ENCODE measurements at regions not wholly inside any gene's neighbourhood (a gene's known extent, or its start where the extent isn't known, plus 50 kb on each side); places are given as distances from the start of the nearest gene placed in this dataset.

DNA sequence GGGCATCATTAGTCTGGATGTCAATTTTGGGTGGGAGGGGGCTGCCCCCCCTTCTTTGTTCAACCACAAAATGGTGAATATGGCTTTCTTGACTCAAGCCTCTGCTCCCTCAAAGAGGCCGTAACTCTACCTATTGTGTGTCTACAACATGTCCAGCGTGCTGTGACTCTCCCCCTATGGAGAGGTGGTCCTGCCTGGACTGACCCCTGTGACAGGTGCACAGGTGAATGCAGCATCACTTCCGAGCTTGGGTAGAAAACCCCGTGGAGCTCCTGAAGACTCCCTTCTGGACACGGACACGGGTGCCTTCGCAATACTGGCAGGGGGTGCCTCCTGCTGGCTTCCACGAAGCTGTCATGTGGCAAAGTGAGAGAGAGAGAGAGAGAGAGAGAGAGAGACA, 397.8 kb downstream of the GALR1 start:
- WGBS (ENCODE audit: low lambda C conversion rate): 17% methylated on average over 8 of the region's 8 CpGs
- TF ChIP-seq SIN3A (IDR thresholded peaks at IDR 0.05; ENCODE audit: borderline replicate concordance, low read depth, low read length) (no peak), ZFP62 (CRISPR knock-in tag; IDR thresholded peaks at IDR 0.05) (no peak), TEAD3 (CRISPR knock-in tag; optimal IDR thresholded peaks at IDR 0.05; ENCODE audit: borderline replicate concordance) (no peak), RFX3 (CRISPR knock-in tag; IDR thresholded peaks at IDR 0.05) (no peak), ZNF33A (CRISPR knock-in tag; IDR thresholded peaks at IDR 0.05; ENCODE audit: borderline replicate concordance) (no peak), AKAP8 (CRISPR knock-in tag; IDR thresholded peaks at IDR 0.05) (no peak), MBD4 (IDR thresholded peaks at IDR 0.05; ENCODE audit: borderline replicate concordance, low read length) (no peak), FOXM1 (CRISPR knock-in tag; IDR thresholded peaks at IDR 0.05) (no peak), ZBTB20 (CRISPR knock-in tag; IDR thresholded peaks at IDR 0.05; ENCODE audit: borderline replicate concordance, low read depth) (no peak), MYNN (CRISPR knock-in tag; IDR thresholded peaks at IDR 0.05; ENCODE audit: low read depth) (no peak)
- TF ChIP-seq, protein P1, sequence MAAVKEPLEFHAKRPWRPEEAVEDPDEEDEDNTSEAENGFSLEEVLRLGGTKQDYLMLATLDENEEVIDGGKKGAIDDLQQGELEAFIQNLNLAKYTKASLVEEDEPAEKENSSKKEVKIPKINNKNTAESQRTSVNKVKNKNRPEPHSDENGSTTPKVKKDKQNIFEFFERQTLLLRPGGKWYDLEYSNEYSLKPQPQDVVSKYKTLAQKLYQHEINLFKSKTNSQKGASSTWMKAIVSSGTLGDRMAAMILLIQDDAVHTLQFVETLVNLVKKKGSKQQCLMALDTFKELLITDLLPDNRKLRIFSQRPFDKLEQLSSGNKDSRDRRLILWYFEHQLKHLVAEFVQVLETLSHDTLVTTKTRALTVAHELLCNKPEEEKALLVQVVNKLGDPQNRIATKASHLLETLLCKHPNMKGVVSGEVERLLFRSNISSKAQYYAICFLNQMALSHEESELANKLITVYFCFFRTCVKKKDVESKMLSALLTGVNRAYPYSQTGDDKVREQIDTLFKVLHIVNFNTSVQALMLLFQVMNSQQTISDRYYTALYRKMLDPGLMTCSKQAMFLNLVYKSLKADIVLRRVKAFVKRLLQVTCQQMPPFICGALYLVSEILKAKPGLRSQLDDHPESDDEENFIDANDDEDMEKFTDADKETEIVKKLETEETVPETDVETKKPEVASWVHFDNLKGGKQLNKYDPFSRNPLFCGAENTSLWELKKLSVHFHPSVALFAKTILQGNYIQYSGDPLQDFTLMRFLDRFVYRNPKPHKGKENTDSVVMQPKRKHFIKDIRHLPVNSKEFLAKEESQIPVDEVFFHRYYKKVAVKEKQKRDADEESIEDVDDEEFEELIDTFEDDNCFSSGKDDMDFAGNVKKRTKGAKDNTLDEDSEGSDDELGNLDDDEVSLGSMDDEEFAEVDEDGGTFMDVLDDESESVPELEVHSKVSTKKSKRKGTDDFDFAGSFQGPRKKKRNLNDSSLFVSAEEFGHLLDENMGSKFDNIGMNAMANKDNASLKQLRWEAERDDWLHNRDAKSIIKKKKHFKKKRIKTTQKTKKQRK (IDR thresholded peaks at IDR 0.05; ENCODE audit: low read length): no peak
- TF ChIP-seq, protein P2, sequence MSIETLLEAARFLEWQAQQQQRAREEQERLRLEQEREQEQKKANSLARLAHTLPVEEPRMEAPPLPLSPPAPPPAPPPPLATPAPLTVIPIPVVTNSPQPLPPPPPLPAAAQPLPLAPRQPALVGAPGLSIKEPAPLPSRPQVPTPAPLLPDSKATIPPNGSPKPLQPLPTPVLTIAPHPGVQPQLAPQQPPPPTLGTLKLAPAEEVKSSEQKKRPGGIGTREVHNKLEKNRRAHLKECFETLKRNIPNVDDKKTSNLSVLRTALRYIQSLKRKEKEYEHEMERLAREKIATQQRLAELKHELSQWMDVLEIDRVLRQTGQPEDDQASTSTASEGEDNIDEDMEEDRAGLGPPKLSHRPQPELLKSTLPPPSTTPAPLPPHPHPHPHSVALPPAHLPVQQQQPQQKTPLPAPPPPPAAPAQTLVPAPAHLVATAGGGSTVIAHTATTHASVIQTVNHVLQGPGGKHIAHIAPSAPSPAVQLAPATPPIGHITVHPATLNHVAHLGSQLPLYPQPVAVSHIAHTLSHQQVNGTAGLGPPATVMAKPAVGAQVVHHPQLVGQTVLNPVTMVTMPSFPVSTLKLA (IDR thresholded peaks at IDR 0.05): no peak
- TF ChIP-seq, protein P3, sequence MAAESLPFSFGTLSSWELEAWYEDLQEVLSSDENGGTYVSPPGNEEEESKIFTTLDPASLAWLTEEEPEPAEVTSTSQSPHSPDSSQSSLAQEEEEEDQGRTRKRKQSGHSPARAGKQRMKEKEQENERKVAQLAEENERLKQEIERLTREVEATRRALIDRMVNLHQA (CRISPR knock-in tag; IDR thresholded peaks at IDR 0.05): no peak
- TF ChIP-seq, protein P4, sequence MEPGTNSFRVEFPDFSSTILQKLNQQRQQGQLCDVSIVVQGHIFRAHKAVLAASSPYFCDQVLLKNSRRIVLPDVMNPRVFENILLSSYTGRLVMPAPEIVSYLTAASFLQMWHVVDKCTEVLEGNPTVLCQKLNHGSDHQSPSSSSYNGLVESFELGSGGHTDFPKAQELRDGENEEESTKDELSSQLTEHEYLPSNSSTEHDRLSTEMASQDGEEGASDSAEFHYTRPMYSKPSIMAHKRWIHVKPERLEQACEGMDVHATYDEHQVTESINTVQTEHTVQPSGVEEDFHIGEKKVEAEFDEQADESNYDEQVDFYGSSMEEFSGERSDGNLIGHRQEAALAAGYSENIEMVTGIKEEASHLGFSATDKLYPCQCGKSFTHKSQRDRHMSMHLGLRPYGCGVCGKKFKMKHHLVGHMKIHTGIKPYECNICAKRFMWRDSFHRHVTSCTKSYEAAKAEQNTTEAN (CRISPR knock-in tag; conservative IDR thresholded peaks at IDR 0.05): no peak
- TF ChIP-seq, protein P5, sequence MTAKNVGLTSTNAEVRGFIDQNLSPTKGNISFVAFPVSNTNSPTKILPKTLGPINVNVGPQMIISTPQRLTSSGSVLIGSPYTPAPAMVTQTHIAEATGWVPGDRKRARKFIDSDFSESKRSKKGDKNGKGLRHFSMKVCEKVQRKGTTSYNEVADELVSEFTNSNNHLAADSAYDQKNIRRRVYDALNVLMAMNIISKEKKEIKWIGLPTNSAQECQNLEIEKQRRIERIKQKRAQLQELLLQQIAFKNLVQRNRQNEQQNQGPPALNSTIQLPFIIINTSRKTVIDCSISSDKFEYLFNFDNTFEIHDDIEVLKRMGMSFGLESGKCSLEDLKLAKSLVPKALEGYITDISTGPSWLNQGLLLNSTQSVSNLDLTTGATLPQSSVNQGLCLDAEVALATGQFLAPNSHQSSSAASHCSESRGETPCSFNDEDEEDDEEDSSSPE (CRISPR knock-in tag; IDR thresholded peaks at IDR 0.05): no peak
- TF ChIP-seq, protein P6, sequence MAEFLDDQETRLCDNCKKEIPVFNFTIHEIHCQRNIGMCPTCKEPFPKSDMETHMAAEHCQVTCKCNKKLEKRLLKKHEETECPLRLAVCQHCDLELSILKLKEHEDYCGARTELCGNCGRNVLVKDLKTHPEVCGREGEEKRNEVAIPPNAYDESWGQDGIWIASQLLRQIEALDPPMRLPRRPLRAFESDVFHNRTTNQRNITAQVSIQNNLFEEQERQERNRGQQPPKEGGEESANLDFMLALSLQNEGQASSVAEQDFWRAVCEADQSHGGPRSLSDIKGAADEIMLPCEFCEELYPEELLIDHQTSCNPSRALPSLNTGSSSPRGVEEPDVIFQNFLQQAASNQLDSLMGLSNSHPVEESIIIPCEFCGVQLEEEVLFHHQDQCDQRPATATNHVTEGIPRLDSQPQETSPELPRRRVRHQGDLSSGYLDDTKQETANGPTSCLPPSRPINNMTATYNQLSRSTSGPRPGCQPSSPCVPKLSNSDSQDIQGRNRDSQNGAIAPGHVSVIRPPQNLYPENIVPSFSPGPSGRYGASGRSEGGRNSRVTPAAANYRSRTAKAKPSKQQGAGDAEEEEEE (CRISPR knock-in tag; IDR thresholded peaks at IDR 0.05; ENCODE audit: borderline replicate concordance): no peak

More for the DNA sequence above, 397.8 kb downstream of the GALR1 start:
- intact Hi-C loops (cut with micrococcal nuclease; ENCODE audit: unreplicated experiment): loop anchor here (5.0 kb wide), 1 partner anchor 990 kb away; no protein-coding TSS in a partner anchor
- DNase-seq (ENCODE audit: low spot score) (no peak), FAIRE-seq (no peak), ATAC-seq (no peak)
- Histone ChIP-seq H3K4me1 (ENCODE audit: insufficient read depth, low read length) (no peaks in the 10 kb centered on the region), H3K9ac (ENCODE audit: insufficient read depth, low read depth, low read length) (no peak overlapping the region), H3K27me3 (ENCODE audit: control insufficient read depth in 1 of 2, insufficient read depth in 2 of 2, low read length in 2 of 2) (peaks cover 0 to 13% of the 10 kb centered on the region in 2 experiments; a peak in 2 of 5 replicates), H3K4me3 (replicated peaks in 1 of 3; ENCODE audit: insufficient read depth in 1 of 3, low read depth in 2 of 3, low read length in 3 of 3) (no peak overlapping the region), H3K4me2 (ENCODE audit: low read depth, low read length) (no peak overlapping the region), H2AFZ (ENCODE audit: low read length) (no peak overlapping the region), H3K27ac (ENCODE audit: extremely low read length, insufficient read depth, low read length) (no peak overlapping the region), H4K20me1 (ENCODE audit: insufficient read depth, low read length) (no peaks in the 10 kb centered on the region), H3K79me2 (ENCODE audit: insufficient read depth, low read length) (no peaks in the 10 kb centered on the region), H3K36me3 (replicated peaks in 1 of 2; ENCODE audit: control insufficient read depth in 1 of 2, insufficient read depth in 2 of 2, low read length in 2 of 2) (no peaks in the 10 kb centered on the region), H3K9me3 (ENCODE audit: low read length) (no peaks in the 10 kb centered on the region)
- ChIA-PET CTCF (ENCODE audit: low intra/inter-chr PET ratio, low total read pairs) (no interaction called here), POLR2A (no interaction called here)
- BruUV-seq (replicated peaks): no TSS peak
- in situ Hi-C loops (cut with HindIII; ENCODE audit: extremely low pct_ligation_motif_present, low pct_unique_long_range_greater_than_20kb): no loop called here

Data from HepG2 (cell line).